ENCODE measurements at regions not wholly inside any gene's neighbourhood (a gene's known extent, or its start where the extent isn't known, plus 50 kb on each side); places are given as distances from the start of the nearest gene placed in this dataset.

DNA sequence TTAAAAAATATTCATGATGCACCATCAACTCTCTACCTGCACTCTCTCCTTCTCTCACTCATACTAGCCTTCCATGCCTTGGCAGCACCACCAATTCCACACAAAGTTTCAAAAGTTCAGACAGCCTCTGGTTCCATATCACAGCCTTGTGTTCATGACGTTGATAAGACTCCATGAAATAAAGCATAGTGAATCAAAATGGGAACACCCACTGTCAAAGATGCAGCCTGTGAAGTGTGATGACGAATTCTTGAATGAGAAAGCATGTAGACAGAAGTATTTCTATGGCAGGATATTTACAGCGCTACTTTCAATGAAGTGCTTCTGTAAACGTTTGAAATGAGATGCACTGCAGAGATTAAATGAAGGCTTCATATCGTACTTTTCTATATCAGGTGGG, 77.3 kb upstream of the FERMT1 start:
- Histone ChIP-seq H3K36me3 (replicated peaks in 1 of 2; ENCODE audit: control insufficient read depth in 1 of 2, insufficient read depth in 2 of 2, low read length in 2 of 2) (no peaks in the 10 kb centered on the region), H3K4me1 (ENCODE audit: control insufficient read depth in 1 of 2, insufficient read depth in 2 of 2, low read length in 2 of 2) (no peaks in the 10 kb centered on the region), H4K20me1 (ENCODE audit: insufficient read depth, low read length) (no peaks in the 10 kb centered on the region), H3K4me2 (replicated peaks; ENCODE audit: extremely low read depth, low read length, poor library complexity, severe bottlenecking) (no peak overlapping the region), H3K9me3 (replicated peaks in 1 of 2; ENCODE audit: control insufficient read depth in 1 of 2, insufficient read depth in 1 of 2, low read length in 2 of 2) (no peaks in the 10 kb centered on the region), H3K79me2 (ENCODE audit: insufficient read depth, low read length) (no peaks in the 10 kb centered on the region), H3K9ac (ENCODE audit: insufficient read depth, low read length, poor library complexity, severe bottlenecking) (no peak overlapping the region), H2AFZ (ENCODE audit: insufficient read depth, low read depth, low read length, poor library complexity, severe bottlenecking) (no peak overlapping the region), H3K27me3 (ENCODE audit: control insufficient read depth in 2 of 2, insufficient read depth in 2 of 2, low read length in 2 of 2) (no peaks in the 10 kb centered on the region), H3K27ac (ENCODE audit: low read depth in 1 of 2, low read length in 2 of 2) (no peak overlapping the region), H3K4me3 (replicated peaks in 1 of 3; ENCODE audit: low read depth in 2 of 3, low read length in 3 of 3) (no peak overlapping the region)
- intact Hi-C loops (cut with micrococcal nuclease) = no loop called here
- peaks cover 0 to 5% (median 0%) of the 10 kb centered on the region in 7 donors for H3K9me3 Mint-ChIP-seq
- 60% methylated on average over 1 of the region's 5 CpGs for WGBS (ENCODE audit: insufficient coverage)
- DNase-seq = no peak
- no peak overlapping the region for H3K4me3 Mint-ChIP-seq
- no peaks in the 10 kb centered on the region for H3K4me1 Mint-ChIP-seq
- H3K27ac Mint-ChIP-seq = no peak overlapping the region
- peaks cover 0 to 3% (median 1%) of the 10 kb centered on the region in 3 donors for H3K27me3 Mint-ChIP-seq (ENCODE audit: low read depth in 3 of 3)
- no peak for TF ChIP-seq CTCF (IDR thresholded peaks at IDR 0.05)
- no peaks in the 10 kb centered on the region for H3K36me3 Mint-ChIP-seq

DNA sequence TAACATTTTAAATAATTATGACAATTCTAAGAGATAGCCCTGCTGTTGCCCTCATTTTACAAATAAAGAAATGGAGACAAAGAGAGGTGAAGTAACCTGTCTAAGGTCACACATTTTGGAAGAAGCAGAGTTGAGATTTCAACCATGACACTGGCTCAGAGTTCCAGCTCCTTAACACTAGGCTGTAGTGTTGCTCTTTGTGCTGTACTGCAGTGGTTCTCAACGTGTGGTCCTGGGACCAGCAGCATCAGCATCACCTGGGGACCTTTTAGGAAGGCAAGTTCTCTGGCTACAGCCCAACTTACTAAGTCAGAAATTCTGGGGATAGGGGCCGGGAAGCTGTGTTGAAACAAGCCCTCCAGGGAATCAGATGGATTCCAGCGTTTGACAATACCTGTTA, 62.4 kb upstream of the FERMT1 start:
- Histone ChIP-seq H3K79me2 (ENCODE audit: insufficient read depth, low read length) (no peaks in the 10 kb centered on the region), H3K9me3 (replicated peaks in 1 of 2; ENCODE audit: control insufficient read depth in 1 of 2, insufficient read depth in 1 of 2, low read length in 2 of 2) (no peaks in the 10 kb centered on the region), H3K9ac (ENCODE audit: insufficient read depth, low read length, poor library complexity, severe bottlenecking) (no peak overlapping the region), H3K4me3 (replicated peaks in 1 of 3; ENCODE audit: low read depth in 2 of 3, low read length in 3 of 3) (no peak overlapping the region), H3K4me1 (ENCODE audit: control insufficient read depth in 1 of 2, insufficient read depth in 2 of 2, low read length in 2 of 2) (no peaks in the 10 kb centered on the region), H4K20me1 (ENCODE audit: insufficient read depth, low read length) (no peaks in the 10 kb centered on the region), H3K27ac (ENCODE audit: low read depth in 1 of 2, low read length in 2 of 2) (no peak overlapping the region), H3K4me2 (replicated peaks; ENCODE audit: extremely low read depth, low read length, poor library complexity, severe bottlenecking) (no peak overlapping the region), H3K27me3 (ENCODE audit: control insufficient read depth in 2 of 2, insufficient read depth in 2 of 2, low read length in 2 of 2) (no peaks in the 10 kb centered on the region), H2AFZ (ENCODE audit: insufficient read depth, low read depth, low read length, poor library complexity, severe bottlenecking) (no peak overlapping the region), H3K36me3 (replicated peaks in 1 of 2; ENCODE audit: control insufficient read depth in 1 of 2, insufficient read depth in 2 of 2, low read length in 2 of 2) (no peaks in the 10 kb centered on the region)
- intact Hi-C loops (cut with micrococcal nuclease) = no loop called here
- Mint-ChIP-seq H3K9me3 (peaks cover 0 to 4% (median 0%) of the 10 kb centered on the region in 7 donors), H3K27ac (no peak overlapping the region), H3K27me3 (ENCODE audit: low read depth in 3 of 3) (peaks cover 0 to 6% (median 1%) of the 10 kb centered on the region in 3 donors), H3K4me3 (no peak overlapping the region), H3K36me3 (no peaks in the 10 kb centered on the region), H3K4me1 (no peaks in the 10 kb centered on the region)
- no peak for TF ChIP-seq CTCF (IDR thresholded peaks at IDR 0.05)
- WGBS (ENCODE audit: insufficient coverage) = 29% methylated on average over 1 of the region's 3 CpGs
- no peak for DNase-seq

All from CD14-positive monocyte (primary cell).